Liver (tissue), 8 donors: ENCODE measurements at regions not wholly inside any gene's neighbourhood (a gene's known extent, or its start where the extent isn't known, plus 50 kb on each side); places are given as distances from the start of the nearest gene placed in this dataset.
A peak's percentile ranks its signal among the peaks of the same experiment; 100 is the strongest.

Source experiments
- DNase-seq: peaks from one replicate; pipeline ENCODE4 v3.0.0-alpha.2; 2017; ENCODE audit warnings: low spot score
- H3K27ac ChIP-seq, 2 donors: one replicate each; pipeline ENCODE4 v1.7.0; 2013; ENCODE audit warnings: inconsistent platforms in 2 of 2, low read length in 2 of 2, control low read depth in 1 of 2, low read depth in 1 of 2, mild to moderate bottlenecking in 1 of 2
- H3K27me3 ChIP-seq, 4 donors: one replicate each; pipeline versions ENCODE4 v1.6.1 to v1.7.0; 2013; ENCODE audit warnings: low read length in 3 of 4, inconsistent platforms in 1 of 4, mild to moderate bottlenecking in 1 of 4, moderate library complexity in 1 of 4; ENCODE audit not compliant: control insufficient read depth in 4 of 4, insufficient read depth in 4 of 4
- H3K36me3 ChIP-seq, 4 donors: one replicate each; pipeline versions ENCODE4 v1.6.1 to v1.7.0; 2013; ENCODE audit warnings: low read length in 3 of 4, mild to moderate bottlenecking in 3 of 4, low read depth in 1 of 4, moderate library complexity in 1 of 4; ENCODE audit not compliant: control insufficient read depth in 4 of 4, insufficient read depth in 3 of 4
- H3K4me1 ChIP-seq, 4 donors: one replicate each; pipeline versions ENCODE4 v1.6.1 to v1.7.0; 2013; ENCODE audit warnings: low read length in 3 of 4, mild to moderate bottlenecking in 3 of 4, moderate library complexity in 1 of 4; ENCODE audit not compliant: control insufficient read depth in 4 of 4, insufficient read depth in 4 of 4
- H3K4me3 ChIP-seq, 3 donors: one replicate each; pipeline versions ENCODE4 v1.6.1 to v1.7.0; 2013; ENCODE audit warnings: low read length in 3 of 3, control low read depth in 1 of 3, low read depth in 1 of 3, mild to moderate bottlenecking in 1 of 3
- H3K9ac ChIP-seq, 2 donors: one replicate each; pipeline ENCODE4 v1.7.0; 2013; ENCODE audit warnings: low read length in 2 of 2, mild to moderate bottlenecking in 2 of 2, moderate library complexity in 2 of 2, control low read depth in 1 of 2, low read depth in 1 of 2
- H3K9me3 ChIP-seq, 4 donors: one replicate each; pipeline versions ENCODE4 v1.6.1 to v1.7.0; 2013; ENCODE audit warnings: low read length in 3 of 4; ENCODE audit not compliant: control insufficient read depth in 4 of 4
- CTCF ChIP-seq: fragments of 150-350 bp; IDR thresholded peaks from 2 replicates; pipeline ENCODE4 v1.5.1; 2017; ENCODE audit warnings: improper control_type of control experiment, low read depth, low read length; ENCODE audit not compliant: missing input control
- EGR1 ChIP-seq, 2 donors: IDR thresholded peaks; 2 replicates each; pipeline ENCODE4 v1.6.1; 2016 to 2018; ENCODE audit warnings: antibody characterized with exemption in 2 of 2, low read depth in 2 of 2
- FOXA1 ChIP-seq: IDR thresholded peaks from 2 replicates; pipeline ENCODE4 v1.6.1; 2016; ENCODE audit warnings: antibody characterized with exemption
- FOXA2 ChIP-seq: IDR thresholded peaks from 2 replicates; pipeline ENCODE4 v1.6.1; 2016; ENCODE audit warnings: antibody characterized with exemption
- GABPA ChIP-seq, 2 donors: IDR thresholded peaks in 1 of 2; conservative IDR thresholded peaks in 1 of 2; 2 replicates each; pipeline ENCODE4 v1.6.1; 2016; ENCODE audit warnings: antibody characterized with exemption in 2 of 2, mild to moderate bottlenecking in 1 of 2, moderate library complexity in 1 of 2
- HNF4G ChIP-seq: IDR thresholded peaks from 2 replicates; pipeline ENCODE4 v1.6.1; 2016; ENCODE audit warnings: antibody characterized with exemption
- MAX ChIP-seq: IDR thresholded peaks from 2 replicates; pipeline ENCODE4 v1.6.1; 2016; ENCODE audit warnings: antibody characterized with exemption
- RAD21 ChIP-seq, 2 donors: IDR thresholded peaks; 2 replicates each; pipeline ENCODE4 v1.6.1; 2016; ENCODE audit warnings: antibody characterized with exemption in 2 of 2, mild to moderate bottlenecking in 2 of 2
- REST ChIP-seq: IDR thresholded peaks from 2 replicates; pipeline ENCODE4 v1.6.1; 2016; ENCODE audit warnings: antibody characterized with exemption, mild to moderate bottlenecking
- RXRA ChIP-seq, 2 donors: IDR thresholded peaks; 2 replicates each; pipeline ENCODE4 v1.6.1; 2017 to 2018; ENCODE audit warnings: antibody characterized with exemption in 2 of 2, mild to moderate bottlenecking in 1 of 2
- SP1 ChIP-seq: IDR thresholded peaks from 2 replicates; pipeline ENCODE4 v1.6.1; 2018; ENCODE audit warnings: antibody characterized with exemption, mild to moderate bottlenecking
- YY1 ChIP-seq: IDR thresholded peaks from 2 replicates; pipeline ENCODE4 v1.6.1; 2016; ENCODE audit warnings: antibody characterized with exemption, mild to moderate bottlenecking
- WGBS: extraction: QIAGEN DNeasy Blood & Tissue Kit; methylation state at CpG from one replicate; pipeline ENCODE4 v1.1.7; 2013; 5-methylcytosine and 5-hydroxymethylcytosine counted together
- TF ChIP-seq, protein P1 (sequence below): IDR thresholded peaks from 2 replicates; pipeline ENCODE4 v1.6.1; 2016; ENCODE audit warnings: antibody characterized with exemption
- donor health status: healthy.
- donor health status: healthy.
- donor health status: healthy.
- donor health status: healthy.
- donor health status: healthy.

DNA sequence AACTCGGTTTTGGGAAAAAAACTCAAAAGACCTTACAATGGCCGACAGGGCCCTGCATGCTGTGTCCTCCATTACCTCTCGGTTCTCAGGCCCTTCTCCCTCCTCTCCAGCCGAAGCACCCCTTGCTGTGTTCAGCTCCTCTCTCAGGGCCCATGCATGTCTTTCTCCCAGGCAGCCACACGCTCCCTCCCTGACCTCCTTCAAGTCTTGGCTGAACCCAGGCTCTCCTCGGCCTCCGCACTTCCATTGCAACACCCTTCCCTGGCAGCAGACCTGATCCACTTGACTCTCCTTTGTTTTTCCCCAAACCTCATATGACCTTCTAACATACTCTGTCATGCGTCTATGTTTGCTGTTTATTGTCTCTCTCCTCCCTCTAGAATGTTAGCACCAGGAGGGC, 114.0 kb downstream of the CYP26B1 start:
- Histone ChIP-seq H3K4me1 (no peaks in the 10 kb centered on the region), H3K27me3 (no peaks in the 10 kb centered on the region), H3K36me3 (no peaks in the 10 kb centered on the region), H3K9me3 (no peaks in the 10 kb centered on the region), H3K9ac (no peak overlapping the region), H3K4me3 (no peak overlapping the region), H3K27ac (no peak overlapping the region)
- TF ChIP-seq, protein P1, sequence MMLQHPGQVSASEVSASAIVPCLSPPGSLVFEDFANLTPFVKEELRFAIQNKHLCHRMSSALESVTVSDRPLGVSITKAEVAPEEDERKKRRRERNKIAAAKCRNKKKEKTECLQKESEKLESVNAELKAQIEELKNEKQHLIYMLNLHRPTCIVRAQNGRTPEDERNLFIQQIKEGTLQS, result no peak
- TF ChIP-seq MAX (no peak), SP1 (no peak), RAD21 (IDR thresholded peaks at IDR 0.05) (no peak), FOXA1 (no peak), RXRA (IDR thresholded peaks at IDR 0.05) (no peak), HNF4G (no peak), FOXA2 (no peak), EGR1 (IDR thresholded peaks at IDR 0.05; ENCODE audit: low read depth in 2 of 2) (no peak), CTCF (no peak)
- WGBS, result 79% methylated on average over 8 of the region's 8 CpGs
- peak; percentile 14 for DNase-seq

DNA sequence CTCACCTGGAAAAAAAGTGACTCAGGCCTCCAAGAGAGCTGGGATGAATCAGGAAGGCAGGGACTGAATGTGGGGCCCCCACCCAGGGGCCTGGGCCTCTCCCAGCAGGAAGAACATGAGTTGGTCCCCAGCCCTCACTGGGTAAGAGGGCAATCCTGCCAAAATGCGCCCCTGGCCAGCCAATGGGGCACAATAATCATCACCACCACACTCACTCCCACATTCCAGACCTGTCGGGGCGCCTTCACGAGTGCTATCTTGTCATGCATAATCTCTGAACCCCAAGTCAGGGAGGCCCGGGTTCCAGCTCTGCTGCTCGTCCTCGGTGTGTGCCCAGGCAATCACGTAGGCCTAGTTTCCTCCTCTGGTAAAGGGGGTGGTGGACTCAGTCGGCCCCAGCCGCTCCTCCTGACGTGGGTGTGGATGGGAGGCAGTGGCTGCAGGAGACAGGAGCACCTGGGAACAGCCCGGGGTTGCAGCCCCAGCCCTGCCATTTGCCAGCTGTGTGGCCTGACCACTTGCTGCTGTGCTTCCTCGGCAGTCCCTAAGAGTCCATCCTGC, 115.1 kb downstream of the CYP26B1 start:
- H3K27ac ChIP-seq, result no peak overlapping the region
- H3K36me3 ChIP-seq, result no peaks in the 10 kb centered on the region
- H3K9me3 ChIP-seq, result no peaks in the 10 kb centered on the region
- peak; percentile 16 for DNase-seq
- H3K4me1 ChIP-seq, result no peaks in the 10 kb centered on the region
- H3K27me3 ChIP-seq, result no peaks in the 10 kb centered on the region
- no peak overlapping the region for H3K4me3 ChIP-seq
- H3K9ac ChIP-seq, result no peak overlapping the region
- WGBS, result 87% methylated on average over 13 of the region's 13 CpGs
- TF ChIP-seq FOXA1, result no peak
- TF ChIP-seq SP1, result no peak
- TF ChIP-seq, protein P1, result no peak
- TF ChIP-seq REST, result no peak
- TF ChIP-seq HNF4G, result no peak
- no peak for TF ChIP-seq RXRA (IDR thresholded peaks at IDR 0.05)
- no peak for TF ChIP-seq GABPA (IDR thresholded peaks at IDR 0.05 in 1 of 2, conservative IDR thresholded peaks at IDR 0.05 in 1 of 2)
- no peak for TF ChIP-seq MAX
- no peak for TF ChIP-seq YY1
